Skin epidermis (tissue), 12 donors: ENCODE measurements at regions not wholly inside any gene's neighbourhood (a gene's known extent, or its start where the extent isn't known, plus 50 kb on each side); places are given as distances from the start of the nearest gene placed in this dataset.

Experiments used
- H3K27ac ChIP-seq, 21 experiments: fragments of 200-600 bp; sonication (generic) in 11 of 21; one replicate each; pipeline ENCODE4 v1.5.0; 2020; ENCODE audit warnings: mild to moderate bottlenecking in 3 of 21, inconsistent platforms in 2 of 21, moderate library complexity in 2 of 21
- H3K4me3 ChIP-seq, 7 experiments: fragments of 200-600 bp; sonication (generic) in 2 of 7; one replicate each; pipeline ENCODE4 v1.5.0; 2020; ENCODE audit warnings: inconsistent platforms in 2 of 7, mild to moderate bottlenecking in 2 of 7, moderate library complexity in 1 of 7

DNA sequence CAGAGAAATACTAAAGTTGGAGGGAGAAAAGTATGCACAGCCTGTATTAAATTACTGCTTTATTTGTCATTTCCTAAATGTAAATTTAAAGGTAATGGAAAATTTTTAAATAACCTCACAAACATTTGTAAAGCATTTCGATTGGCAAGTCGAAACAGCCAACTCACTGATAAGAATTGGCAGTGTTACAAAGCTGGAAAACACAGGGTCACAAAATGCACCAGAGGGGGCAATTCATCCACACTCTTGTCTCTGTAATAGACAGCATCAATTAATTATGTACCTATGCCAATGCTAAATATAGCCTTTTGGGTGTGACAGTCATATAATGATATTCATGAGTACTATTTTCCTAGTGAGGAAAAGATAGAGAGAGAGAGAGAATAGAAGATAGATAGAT, 140.6 kb upstream of the PRLR start:
- Histone ChIP-seq H3K27ac (no peak overlapping the region), H3K4me3 (no peak overlapping the region)

GRCh38 chr5:35369965-35370790, 139.9 kb upstream of the PRLR start:
- no peak overlapping the region for H3K27ac ChIP-seq
- no peak overlapping the region for H3K4me3 ChIP-seq

DNA sequence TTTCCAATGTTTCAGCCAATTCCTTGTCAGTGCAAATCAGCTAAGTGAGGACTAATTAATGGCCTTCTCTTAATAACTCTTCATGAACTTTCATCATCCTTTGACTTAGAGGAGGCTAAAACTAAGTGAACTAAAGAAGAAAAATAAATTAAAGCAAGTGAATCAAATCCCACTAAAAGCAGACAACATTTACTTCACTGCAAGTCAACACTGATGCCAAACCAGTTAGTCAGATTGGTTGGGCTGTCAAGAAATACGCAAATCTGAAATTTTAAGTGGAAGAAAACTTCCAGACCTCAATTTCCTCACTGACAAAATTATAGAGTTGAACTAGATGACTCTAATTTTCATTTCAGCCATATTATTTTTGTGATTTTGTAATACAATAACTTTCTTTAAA, 137.2 kb upstream of the PRLR start:
- H3K4me3 ChIP-seq = no peak overlapping the region
- H3K27ac ChIP-seq = no peak overlapping the region

- no peak overlapping the region for H3K27ac ChIP-seq
- no peak overlapping the region for H3K4me3 ChIP-seq
Observed at GRCh38 chr5:35365758-35366157, 135.5 kb upstream of the PRLR start.

DNA sequence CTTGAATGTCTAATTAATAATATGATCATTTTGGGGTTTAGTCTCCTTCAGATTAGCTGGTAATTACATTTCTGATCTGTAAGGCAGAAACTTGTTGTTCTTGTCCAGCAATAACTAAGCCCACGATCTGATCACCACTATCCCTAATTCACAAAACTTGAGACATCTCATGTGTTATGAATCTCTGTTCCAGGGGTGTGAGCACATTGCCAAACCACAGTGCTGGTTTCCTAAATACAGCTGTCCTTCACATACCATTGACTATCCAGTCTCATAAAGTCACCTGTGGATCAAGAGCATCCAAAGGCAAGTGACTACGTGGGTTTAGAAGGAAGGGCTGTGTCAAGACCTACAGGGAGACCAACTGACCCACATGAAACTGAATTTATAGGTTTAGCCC, 134.1 kb upstream of the PRLR start:
- Histone ChIP-seq H3K4me3 (no peak overlapping the region), H3K27ac (no peak overlapping the region)

DNA sequence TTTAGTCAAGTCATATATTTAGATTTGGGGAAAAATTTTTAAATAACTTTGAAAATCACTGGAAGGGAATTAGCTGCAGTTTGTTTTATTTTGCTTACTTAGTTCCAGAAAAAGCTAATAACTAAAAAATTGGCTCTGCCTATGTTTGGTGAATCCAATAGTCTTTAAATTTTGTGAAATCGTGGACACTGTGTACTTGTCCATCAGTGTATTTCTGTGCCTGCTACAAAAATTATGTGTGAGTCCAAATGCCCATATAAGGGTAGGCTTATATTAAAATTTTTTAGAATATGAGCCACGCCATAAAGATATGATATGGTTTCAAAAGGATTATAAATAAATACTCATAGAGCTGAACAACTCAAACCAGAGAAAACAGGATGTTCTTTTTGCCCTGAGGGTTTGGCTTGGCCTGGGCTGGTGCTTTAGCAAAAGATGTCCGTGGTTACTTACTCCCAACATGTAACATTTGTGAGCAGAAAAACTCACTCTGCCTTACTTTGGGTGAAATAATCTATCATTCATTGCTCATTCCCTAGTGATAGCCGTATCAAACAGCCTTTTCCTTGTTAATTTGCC, 133.2 kb upstream of the PRLR start:
- Histone ChIP-seq H3K27ac (peak overlapping the region in 1 of 21 experiments; percentile 25), H3K4me3 (no peak overlapping the region)

DNA sequence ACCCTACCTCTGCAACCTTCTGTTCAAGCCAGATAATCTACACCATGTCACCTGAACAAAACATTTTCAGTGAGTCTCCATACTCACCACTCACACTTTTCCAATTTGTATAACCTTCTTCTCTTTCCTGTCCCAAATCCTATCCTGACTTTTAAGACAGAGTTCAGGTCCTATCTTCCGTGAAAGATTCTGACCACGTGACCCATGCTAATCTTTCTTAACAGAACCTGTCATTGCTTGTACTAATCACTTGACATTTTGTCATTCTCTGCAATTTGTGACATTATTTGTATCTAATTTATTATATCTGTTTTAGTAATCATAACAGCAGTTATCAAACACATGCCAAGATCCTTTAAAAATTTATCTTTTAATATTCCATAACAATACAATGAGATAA, 132.5 kb upstream of the PRLR start:
- H3K4me3 ChIP-seq = no peak overlapping the region
- no peak overlapping the region for H3K27ac ChIP-seq

GRCh38 chr5:35360671-35361070, 130.4 kb upstream of the PRLR start:
- H3K4me3 ChIP-seq = no peak overlapping the region

DNA sequence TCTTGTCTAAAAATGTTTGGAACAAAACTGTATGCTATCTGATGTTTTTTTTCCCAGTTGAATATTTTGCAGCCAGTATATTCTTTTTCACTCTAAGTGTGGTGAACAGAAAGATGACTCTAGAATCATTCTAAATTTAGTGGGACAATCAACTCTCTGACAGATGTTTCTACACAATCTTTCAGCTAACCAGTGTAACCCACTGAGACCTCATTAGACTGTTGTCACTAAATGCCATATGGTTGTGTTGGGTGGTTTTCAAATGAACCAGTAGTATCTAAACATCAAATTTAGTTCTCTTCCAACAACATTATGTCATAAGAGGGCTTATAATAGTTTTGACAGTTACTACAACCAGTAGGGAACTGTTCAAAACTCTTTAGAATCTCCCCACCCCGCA, 129.6 kb upstream of the PRLR start:
- H3K4me3 ChIP-seq = no peak overlapping the region
- H3K27ac ChIP-seq = no peak overlapping the region

More at GRCh38 chr5:35360671-35361070, 130.4 kb upstream of the PRLR start:
- H3K27ac ChIP-seq = no peak overlapping the region

- Histone ChIP-seq H3K27ac (no peak overlapping the region), H3K4me3 (no peak overlapping the region)
Observed at GRCh38 chr5:35357973-35358372, 127.7 kb upstream of the PRLR start.

GRCh38 chr5:35356725-35357124, 126.4 kb upstream of the PRLR start:
- Histone ChIP-seq H3K4me3 (no peak overlapping the region), H3K27ac (no peak overlapping the region)

DNA sequence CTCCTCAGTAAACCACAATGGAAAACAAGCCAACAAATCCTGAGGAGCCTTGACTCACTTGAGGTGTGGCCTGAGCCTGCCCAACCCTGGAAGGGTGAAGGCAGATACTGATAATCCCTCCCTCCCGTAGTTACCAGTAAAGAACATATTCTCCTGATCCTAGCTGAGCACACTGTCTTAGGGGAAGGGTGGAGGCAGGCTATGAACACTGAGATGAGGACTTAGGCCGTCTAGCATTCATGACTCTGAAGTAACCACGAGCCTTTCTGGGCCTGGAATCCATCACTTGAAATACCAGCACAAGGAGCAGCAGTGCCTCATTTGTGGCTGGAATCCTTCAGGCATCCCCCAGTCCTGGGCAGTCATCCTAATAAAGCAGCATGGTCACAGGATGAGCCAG, 124.5 kb upstream of the PRLR start:
- no peak overlapping the region for H3K27ac ChIP-seq

GRCh38 chr5:35345222-35345621, 114.9 kb upstream of the PRLR start:
- Histone ChIP-seq H3K4me3 (no peak overlapping the region), H3K27ac (no peak overlapping the region)

More for the DNA sequence above, 124.5 kb upstream of the PRLR start:
- H3K4me3 ChIP-seq = no peak overlapping the region

- Histone ChIP-seq H3K4me3 (no peak overlapping the region), H3K27ac (no peak overlapping the region)
Observed at GRCh38 chr5:35342664-35343063, 112.4 kb upstream of the PRLR start.

DNA sequence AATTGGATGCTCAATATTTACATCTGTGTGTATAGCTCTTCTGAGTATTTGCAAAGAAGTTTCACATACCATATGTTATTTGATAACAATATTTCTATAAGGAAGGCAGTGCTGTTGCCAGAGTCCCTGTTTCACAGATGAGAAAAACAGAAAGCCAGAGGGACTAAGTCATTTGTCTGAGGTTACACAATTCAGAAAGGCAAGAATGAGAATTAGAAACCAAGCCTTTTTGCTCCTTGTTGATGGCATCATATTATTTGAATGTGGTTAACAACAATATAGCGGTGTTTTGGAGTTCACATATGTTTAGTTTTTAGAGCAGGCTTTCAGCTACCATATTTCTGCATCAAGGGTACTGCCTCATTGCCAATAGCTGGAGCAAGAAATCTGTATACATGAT, 110.9 kb upstream of the PRLR start:
- Histone ChIP-seq H3K4me3 (no peak overlapping the region), H3K27ac (no peak overlapping the region)

DNA sequence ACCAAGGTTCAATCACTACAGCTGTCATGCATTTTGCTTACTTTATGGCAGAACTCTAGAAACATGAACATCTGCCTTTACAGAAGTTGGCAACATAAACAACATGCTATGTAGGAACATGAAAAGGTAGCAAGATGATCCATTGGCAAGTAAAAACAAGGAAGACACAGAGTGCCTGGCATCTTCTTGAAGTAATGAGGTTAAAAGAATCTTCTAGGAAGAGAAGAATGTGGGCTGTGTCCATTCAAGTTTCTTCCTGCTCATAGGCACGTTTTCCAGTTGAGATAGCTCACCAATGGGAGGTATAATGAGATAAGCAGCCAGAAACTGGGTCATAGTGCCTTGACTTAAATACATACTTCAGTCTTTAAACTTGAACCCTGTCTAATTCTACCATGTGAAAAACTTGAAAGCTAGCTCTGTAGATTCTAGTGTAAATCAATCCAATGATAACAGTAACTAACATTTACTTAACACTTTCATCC, 109.4 kb upstream of the PRLR start:
- Histone ChIP-seq H3K27ac (no peak overlapping the region), H3K4me3 (no peak overlapping the region)

DNA sequence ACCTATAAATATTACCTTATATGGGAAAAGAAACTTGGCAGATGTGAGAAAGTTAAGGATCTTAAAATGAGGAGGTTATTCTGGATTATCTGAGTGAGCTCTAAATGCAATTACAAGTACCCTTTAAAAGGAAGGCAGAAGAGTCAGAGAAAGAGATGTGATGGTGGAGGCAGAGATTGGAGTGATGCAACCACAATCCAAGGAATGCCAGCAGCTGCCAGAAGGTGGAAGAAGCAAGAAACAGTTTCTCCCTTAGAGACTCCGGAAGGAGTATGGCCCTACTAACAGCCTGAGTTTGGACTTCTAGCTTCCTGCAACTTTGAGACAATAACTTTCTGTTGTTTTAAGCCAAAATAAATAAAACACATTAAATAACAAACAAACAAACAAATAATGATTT, 108.7 kb upstream of the PRLR start:
- Histone ChIP-seq H3K4me3 (no peak overlapping the region), H3K27ac (no peak overlapping the region)

GRCh38 chr5:35338157-35338453, 107.8 kb upstream of the PRLR start:
- no peak overlapping the region for H3K27ac ChIP-seq
- H3K4me3 ChIP-seq = no peak overlapping the region

DNA sequence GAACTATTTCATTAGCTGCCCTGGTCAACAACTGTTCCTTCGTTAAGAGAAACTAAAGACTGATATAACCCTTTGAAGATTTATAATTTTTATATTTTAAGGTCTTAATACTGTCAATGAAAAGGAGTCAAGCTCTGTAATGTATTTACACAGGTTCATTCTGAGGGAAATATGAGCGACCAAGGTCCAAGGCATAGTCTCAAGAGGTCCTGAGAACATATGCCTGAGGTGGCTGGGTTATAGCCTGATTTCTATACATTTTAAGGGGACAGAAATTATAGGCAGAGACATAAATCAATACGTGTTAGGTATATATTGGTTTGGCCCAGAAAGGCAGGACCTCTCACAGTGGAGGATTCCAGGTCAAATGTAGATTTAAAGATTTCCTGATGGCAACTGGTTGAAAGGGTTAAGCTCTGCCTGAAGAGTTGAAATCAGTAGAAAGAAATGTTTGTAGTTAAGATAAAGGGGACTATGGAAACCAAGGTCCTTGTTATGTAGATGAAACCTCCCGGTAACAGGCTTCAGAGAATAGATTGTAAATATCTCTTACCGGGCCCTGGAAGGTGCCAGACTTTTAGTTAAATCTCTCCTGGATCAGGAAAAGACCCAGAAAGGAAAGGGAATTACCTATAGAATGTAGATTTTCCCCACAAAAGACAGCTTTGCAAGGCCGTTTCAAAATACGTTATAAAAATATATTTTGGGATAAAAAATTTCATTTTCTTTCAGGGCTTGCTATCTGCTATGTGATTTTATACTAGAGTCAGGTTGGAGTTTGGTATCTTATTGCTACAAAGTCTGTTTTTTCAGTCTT, 107.3 kb upstream of the PRLR start:
- no peak overlapping the region for H3K27ac ChIP-seq
- H3K4me3 ChIP-seq = no peak overlapping the region

DNA sequence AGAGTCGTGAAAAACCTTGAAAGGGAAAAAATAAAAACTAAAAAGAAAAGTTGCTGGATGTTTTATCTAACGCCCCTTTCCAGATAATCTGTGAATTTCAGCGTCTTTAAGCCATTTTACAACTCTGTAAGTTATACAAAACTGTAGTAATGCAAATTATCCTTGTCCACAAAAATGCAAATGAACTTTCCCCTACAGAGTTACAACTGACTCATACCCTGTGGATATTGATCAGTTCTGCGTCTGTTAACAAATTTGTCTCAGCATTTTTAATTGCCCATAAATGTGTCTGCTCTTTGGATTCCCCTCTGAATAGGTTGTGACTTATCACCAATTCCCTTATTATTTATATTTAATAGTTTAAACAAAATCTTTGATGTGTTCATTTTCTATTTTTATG, 105.9 kb upstream of the PRLR start:
- Histone ChIP-seq H3K4me3 (no peak overlapping the region), H3K27ac (no peak overlapping the region)

- no peak overlapping the region for H3K4me3 ChIP-seq
- H3K27ac ChIP-seq = no peak overlapping the region
Observed at GRCh38 chr5:35335752-35336151, 105.5 kb upstream of the PRLR start.
